Ectodermal cell (in vitro differentiated cells): ENCODE measurements at regions not wholly inside any gene's neighbourhood (a gene's known extent, or its start where the extent isn't known, plus 50 kb on each side); places are given as distances from the start of the nearest gene placed in this dataset.

Experiments used
- H3K27ac ChIP-seq: 2 replicates; pipeline ENCODE4 v1.7.0; 2013; ENCODE audit warnings: mild to moderate bottlenecking, low read depth, low read length; ENCODE audit not compliant: insufficient read depth, poor library complexity, severe bottlenecking
- H3K27me3 ChIP-seq: 2 replicates; pipeline ENCODE4 v1.7.0; 2013; ENCODE audit warnings: mild to moderate bottlenecking, low read length; ENCODE audit not compliant: insufficient read depth, control insufficient read depth, poor library complexity, severe bottlenecking
- H3K36me3 ChIP-seq: one replicate; pipeline ENCODE4 v1.7.0; 2013; ENCODE audit warnings: low read length; ENCODE audit not compliant: control insufficient read depth, insufficient read depth
- H3K4me1 ChIP-seq: one replicate; pipeline ENCODE4 v1.7.0; 2013; ENCODE audit warnings: low read length; ENCODE audit not compliant: control insufficient read depth, insufficient read depth
- H3K4me3 ChIP-seq: 2 replicates; pipeline ENCODE4 v1.7.0; 2013; ENCODE audit warnings: low read depth, low read length, control low read depth; ENCODE audit not compliant: insufficient read depth
- H3K9me3 ChIP-seq: 2 replicates; pipeline ENCODE4 v1.7.0; 2013; ENCODE audit warnings: mild to moderate bottlenecking, low read length, moderate library complexity; ENCODE audit not compliant: control insufficient read depth
- WGBS, 2 experiments: methylation state at CpG; one replicate each; pipeline ENCODE4 v1.1.7; 2013; ENCODE audit warnings: missing lambda C conversion rate in 2 of 2; 5-methylcytosine and 5-hydroxymethylcytosine counted together

DNA sequence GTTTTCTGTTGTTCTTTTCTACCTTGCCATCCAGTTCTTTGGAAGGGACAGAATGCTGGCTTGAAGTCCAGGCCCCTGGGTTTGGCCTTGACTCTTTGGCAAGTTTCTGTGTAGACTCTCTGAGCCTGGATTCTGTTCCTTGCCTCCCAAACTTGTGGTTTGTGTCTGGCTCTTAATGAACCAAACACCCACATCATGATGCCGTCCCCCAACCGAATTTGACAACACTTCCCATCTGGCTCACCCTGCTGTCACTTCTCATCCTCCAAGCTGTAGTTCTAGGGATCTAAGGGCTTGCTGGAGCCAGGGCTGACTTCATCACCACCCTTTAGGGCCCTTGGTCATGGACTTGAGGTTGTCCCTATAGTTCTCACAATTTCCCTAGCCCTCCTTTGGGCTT, 68.9 kb upstream of the CELF4 start:
- Histone ChIP-seq H3K27ac (no peak overlapping the region), H3K36me3 (no peaks in the 10 kb centered on the region), H3K4me1 (no peaks in the 10 kb centered on the region), H3K4me3 (no peak overlapping the region), H3K9me3 (no peaks in the 10 kb centered on the region), H3K27me3 (no peaks in the 10 kb centered on the region)
- 99 to 100% methylated on average over 2 of the region's 2 CpGs for WGBS, 2 experiments

DNA sequence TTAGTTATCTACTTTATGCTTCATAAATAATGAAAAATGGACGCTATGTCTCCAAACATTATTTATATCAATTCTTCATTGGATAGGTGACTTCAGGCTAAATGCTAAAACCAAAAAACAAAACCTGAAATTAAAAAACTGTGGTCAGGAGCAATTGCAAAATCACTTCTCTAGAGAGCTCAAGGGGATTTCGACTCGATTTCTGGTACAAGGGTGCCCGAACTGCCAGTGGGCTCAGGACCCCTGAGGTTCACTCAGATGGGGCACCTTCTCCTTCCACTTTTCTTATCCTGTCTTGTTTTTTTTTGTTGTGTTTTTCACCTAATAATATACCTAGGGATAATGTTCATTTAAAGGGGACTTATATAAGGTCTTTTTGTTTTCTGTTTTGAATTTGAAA, 65.8 kb upstream of the CELF4 start:
- H3K27me3 ChIP-seq = no peaks in the 10 kb centered on the region
- 90 to 94% methylated on average over 3 to 4 of the region's 4 CpGs for WGBS, 2 experiments
- no peaks in the 10 kb centered on the region for H3K36me3 ChIP-seq
- H3K27ac ChIP-seq = no peak overlapping the region
- no peaks in the 10 kb centered on the region for H3K4me1 ChIP-seq
- no peak overlapping the region for H3K4me3 ChIP-seq
- H3K9me3 ChIP-seq = no peaks in the 10 kb centered on the region

DNA sequence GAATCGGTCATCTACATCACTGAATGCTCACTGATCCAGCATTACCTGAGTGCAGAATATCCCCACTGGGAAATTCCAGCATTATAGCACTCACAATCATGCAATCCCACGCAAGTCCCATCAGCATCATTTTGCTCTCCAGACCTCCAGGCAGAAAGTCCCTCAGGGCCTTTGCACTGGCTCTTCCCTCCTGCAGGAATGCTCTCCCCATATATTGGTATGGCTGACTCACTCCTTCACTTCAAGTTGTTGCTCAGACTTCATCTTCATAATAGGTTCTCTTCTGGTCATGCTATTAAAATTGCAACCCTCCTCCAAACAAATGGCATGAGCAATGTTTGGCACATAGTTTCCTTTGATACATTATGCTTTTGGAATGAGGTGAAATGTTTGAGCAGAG, 64.7 kb upstream of the CELF4 start:
- Histone ChIP-seq H3K36me3 (no peaks in the 10 kb centered on the region), H3K4me1 (peaks cover under 1% of the 10 kb centered on the region), H3K9me3 (no peaks in the 10 kb centered on the region), H3K4me3 (no peak overlapping the region), H3K27me3 (no peaks in the 10 kb centered on the region), H3K27ac (no peak overlapping the region)
- 62 to 77% methylated on average over 2 of the region's 2 CpGs for WGBS, 2 experiments

- Histone ChIP-seq H3K27ac (no peak overlapping the region), H3K27me3 (no peaks in the 10 kb centered on the region), H3K9me3 (no peaks in the 10 kb centered on the region), H3K4me3 (no peak overlapping the region), H3K36me3 (no peaks in the 10 kb centered on the region), H3K4me1 (peaks cover 4% of the 10 kb centered on the region)
- WGBS, 2 experiments = 92 to 94% methylated on average over 3 of the region's 3 CpGs
These were observed 63.0 kb upstream of the CELF4 start for GRCh38 chr18:37628470-37629220.

GRCh38 chr18:37624318-37624717, 58.7 kb upstream of the CELF4 start:
- Histone ChIP-seq H3K36me3 (no peaks in the 10 kb centered on the region), H3K9me3 (no peaks in the 10 kb centered on the region), H3K27me3 (no peaks in the 10 kb centered on the region), H3K27ac (no peak overlapping the region), H3K4me3 (no peak overlapping the region), H3K4me1 (peaks cover 12% of the 10 kb centered on the region)
- WGBS, 2 experiments = 92 to 96% methylated on average over 2 of the region's 2 CpGs

GRCh38 chr18:37619964-37620363, 54.4 kb upstream of the CELF4 start:
- Histone ChIP-seq H3K4me1 (peaks cover 8% of the 10 kb centered on the region), H3K9me3 (no peaks in the 10 kb centered on the region), H3K36me3 (no peaks in the 10 kb centered on the region), H3K27ac (no peak overlapping the region), H3K27me3 (no peaks in the 10 kb centered on the region), H3K4me3 (no peak overlapping the region)
- WGBS, 2 experiments = 23 to 24% methylated on average over 4 of the region's 4 CpGs

DNA sequence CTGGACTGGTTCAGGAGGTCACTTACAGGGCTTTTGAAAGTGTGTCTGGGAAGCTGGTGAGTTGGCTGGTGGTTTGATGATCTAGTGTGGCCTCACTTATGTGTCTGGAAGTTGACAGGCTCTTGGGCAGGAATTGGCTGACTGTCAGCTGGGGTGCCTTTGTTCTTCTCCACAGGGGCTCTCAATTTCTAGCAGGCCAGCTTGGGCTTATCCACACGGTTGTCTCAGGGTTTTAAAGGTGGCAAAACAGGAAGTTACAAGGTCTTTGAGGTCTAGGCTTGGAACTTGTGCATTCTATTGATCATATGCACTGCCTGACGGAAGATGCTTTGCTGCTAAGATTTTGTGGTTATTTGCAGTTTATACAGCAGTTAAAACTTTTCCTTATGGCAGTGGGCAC, 52.0 kb upstream of the CELF4 start:
- 41 to 48% methylated on average over 2 of the region's 2 CpGs for WGBS, 2 experiments
- H3K4me1 ChIP-seq = peaks cover 8% of the 10 kb centered on the region
- no peaks in the 10 kb centered on the region for H3K36me3 ChIP-seq
- no peak overlapping the region for H3K4me3 ChIP-seq
- no peaks in the 10 kb centered on the region for H3K27me3 ChIP-seq
- H3K27ac ChIP-seq = no peak overlapping the region
- H3K9me3 ChIP-seq = no peaks in the 10 kb centered on the region
